Activated CD4-positive, alpha-beta T cell treated with anti-CD3 and anti-CD28 coated beads, Interleukin-2, amount 10 ng/mL, durations not matched to agents 24 days and 14 days (primary cell): ENCODE measurements at regions not wholly inside any gene's neighbourhood (a gene's known extent, or its start where the extent isn't known, plus 50 kb on each side); places are given as distances from the start of the nearest gene placed in this dataset.
"Not testable (repeated sequence)": the region's sequence is repeated elsewhere in the genome, so short reads cannot be mapped to it uniquely, and the experiment has no call there.

Experiments used
- DNase-seq: peaks from one replicate; pipeline ENCODE4 v3.0.0; 2022
- H3K27ac Mint-ChIP-seq: one replicate; pipeline ENCODE4 v1.8.0; 2022; ENCODE audit warnings: mild to moderate bottlenecking, mixed read lengths
- H3K27me3 Mint-ChIP-seq: one replicate; pipeline ENCODE4 v1.8.0; 2022; ENCODE audit warnings: mixed read lengths
- H3K36me3 Mint-ChIP-seq: one replicate; pipeline ENCODE4 v1.8.0; 2022; ENCODE audit warnings: low read depth, mild to moderate bottlenecking, mixed read lengths
- H3K4me1 Mint-ChIP-seq: one replicate; pipeline ENCODE4 v1.8.0; 2021; ENCODE audit warnings: mixed read lengths
- H3K4me3 Mint-ChIP-seq: one replicate; pipeline ENCODE4 v1.8.0; 2022; ENCODE audit warnings: mild to moderate bottlenecking, moderate library complexity, mixed read lengths
- H3K9me3 Mint-ChIP-seq: one replicate; pipeline ENCODE4 v1.8.0; 2021; ENCODE audit warnings: mixed read lengths
- intact Hi-C: fragments of 100-400 bp; cut with micrococcal nuclease; formaldehyde crosslinking; loops from one replicate; pipeline ENCODE4 v1.15.1; 2023

GRCh38 chr6:109255946-109256640 is 126.2 kb downstream of the CD164 start:
- intact Hi-C loops = no loop called here
- H3K9me3 Mint-ChIP-seq = peaks cover 5% of the 10 kb centered on the region
- H3K4me1 Mint-ChIP-seq = no peaks in the 10 kb centered on the region
- H3K27me3 Mint-ChIP-seq = peaks cover 4% of the 10 kb centered on the region
- no peaks in the 10 kb centered on the region for H3K36me3 Mint-ChIP-seq
- DNase-seq = no peak
- no peak overlapping the region for H3K4me3 Mint-ChIP-seq
- no peak overlapping the region for H3K27ac Mint-ChIP-seq

GRCh38 chr6:109255087-109255486 is 127.2 kb downstream of the CD164 start:
- peaks cover 4% of the 10 kb centered on the region for H3K27me3 Mint-ChIP-seq
- H3K9me3 Mint-ChIP-seq = peaks cover 5% of the 10 kb centered on the region
- DNase-seq = no peak
- no peak overlapping the region for H3K4me3 Mint-ChIP-seq
- no peaks in the 10 kb centered on the region for H3K4me1 Mint-ChIP-seq
- H3K36me3 Mint-ChIP-seq = no peaks in the 10 kb centered on the region
- H3K27ac Mint-ChIP-seq = no peak overlapping the region
- intact Hi-C loops = no loop called here

GRCh38 chr6:109253366-109253765 is 128.9 kb downstream of the CD164 start:
- Mint-ChIP-seq H3K4me1 (no peaks in the 10 kb centered on the region), H3K36me3 (no peaks in the 10 kb centered on the region)

GRCh38 chr6:109252261-109253041 is 129.8 kb downstream of the CD164 start:
- H3K4me1 Mint-ChIP-seq = no peaks in the 10 kb centered on the region
- H3K27ac Mint-ChIP-seq = no peak overlapping the region
- H3K36me3 Mint-ChIP-seq = no peaks in the 10 kb centered on the region
- intact Hi-C loops = no loop called here
- H3K9me3 Mint-ChIP-seq = peaks cover 5% of the 10 kb centered on the region
- peaks cover 4% of the 10 kb centered on the region for H3K27me3 Mint-ChIP-seq
- H3K4me3 Mint-ChIP-seq = no peak overlapping the region
- DNase-seq = no peak

More at GRCh38 chr6:109253366-109253765, 128.9 kb downstream of the CD164 start:
- Mint-ChIP-seq H3K27ac (no peak overlapping the region), H3K4me3 (no peak overlapping the region), H3K9me3 (peaks cover 5% of the 10 kb centered on the region), H3K27me3 (peaks cover 4% of the 10 kb centered on the region)
- no peak for DNase-seq
- intact Hi-C loops = no loop called here

GRCh38 chr6:109251839-109252238 is 130.4 kb downstream of the CD164 start:
- peaks cover 5% of the 10 kb centered on the region for H3K9me3 Mint-ChIP-seq
- H3K27me3 Mint-ChIP-seq = peaks cover 4% of the 10 kb centered on the region
- DNase-seq = no peak
- intact Hi-C loops = no loop called here
- H3K27ac Mint-ChIP-seq = no peak overlapping the region
- no peaks in the 10 kb centered on the region for H3K36me3 Mint-ChIP-seq
- no peak overlapping the region for H3K4me3 Mint-ChIP-seq
- no peaks in the 10 kb centered on the region for H3K4me1 Mint-ChIP-seq

GRCh38 chr6:109250544-109251156 is 131.6 kb downstream of the CD164 start:
- H3K36me3 Mint-ChIP-seq, intact Hi-C loops, H3K4me3 Mint-ChIP-seq, H3K27ac Mint-ChIP-seq, DNase-seq, H3K27me3 Mint-ChIP-seq, H3K9me3 Mint-ChIP-seq, H3K4me1 Mint-ChIP-seq: not testable (repeated sequence)

- H3K4me3 Mint-ChIP-seq = no peak overlapping the region
These were observed 138.1 kb downstream of the CD164 start for GRCh38 chr6:109243863-109244825.

GRCh38 chr6:109242925-109243324 is 139.3 kb downstream of the CD164 start:
- no peaks in the 10 kb centered on the region for H3K27me3 Mint-ChIP-seq
- intact Hi-C loops = no loop called here
- H3K4me3 Mint-ChIP-seq = no peak overlapping the region
- H3K36me3 Mint-ChIP-seq = no peaks in the 10 kb centered on the region
- peaks cover under 1% of the 10 kb centered on the region for H3K9me3 Mint-ChIP-seq
- H3K4me1 Mint-ChIP-seq = peaks cover 12% of the 10 kb centered on the region
- H3K27ac Mint-ChIP-seq = no peak overlapping the region
- no peak for DNase-seq

More at GRCh38 chr6:109243863-109244825, 138.1 kb downstream of the CD164 start:
- Mint-ChIP-seq H3K9me3 (no peaks in the 10 kb centered on the region), H3K27ac (no peak overlapping the region), H3K36me3 (no peaks in the 10 kb centered on the region), H3K27me3 (no peaks in the 10 kb centered on the region), H3K4me1 (peaks cover 12% of the 10 kb centered on the region)
- DNase-seq = no peak
- intact Hi-C loops = no loop called here

GRCh38 chr6:109242029-109242428 is 140.2 kb downstream of the CD164 start:
- H3K36me3 Mint-ChIP-seq = no peaks in the 10 kb centered on the region
- no peaks in the 10 kb centered on the region for H3K27me3 Mint-ChIP-seq
- no peak overlapping the region for H3K4me3 Mint-ChIP-seq
- H3K4me1 Mint-ChIP-seq = peaks cover 21% of the 10 kb centered on the region
- intact Hi-C loops = no loop called here
- no peak overlapping the region for H3K27ac Mint-ChIP-seq
- DNase-seq = no peak
- peaks cover 8% of the 10 kb centered on the region for H3K9me3 Mint-ChIP-seq

GRCh38 chr6:109241199-109241598 is 141.1 kb downstream of the CD164 start:
- H3K27me3 Mint-ChIP-seq = no peaks in the 10 kb centered on the region
- intact Hi-C loops = no loop called here
- peaks cover 28% of the 10 kb centered on the region for H3K4me1 Mint-ChIP-seq
- no peak overlapping the region for H3K4me3 Mint-ChIP-seq
- no peak for DNase-seq
- no peak overlapping the region for H3K27ac Mint-ChIP-seq
- H3K9me3 Mint-ChIP-seq = peaks cover 8% of the 10 kb centered on the region
- no peaks in the 10 kb centered on the region for H3K36me3 Mint-ChIP-seq

GRCh38 chr6:109240370-109241084 is 141.7 kb downstream of the CD164 start:
- H3K36me3 Mint-ChIP-seq = no peaks in the 10 kb centered on the region

GRCh38 chr6:109239651-109240321 is 142.5 kb downstream of the CD164 start:
- no peaks in the 10 kb centered on the region for H3K36me3 Mint-ChIP-seq
- intact Hi-C loops = loop anchor here (5.0 kb wide), 1 partner anchor 52 kb away; no protein-coding TSS in a partner anchor
- H3K9me3 Mint-ChIP-seq = peaks cover 8% of the 10 kb centered on the region

More at GRCh38 chr6:109240370-109241084, 141.7 kb downstream of the CD164 start:
- Mint-ChIP-seq H3K27me3 (no peaks in the 10 kb centered on the region), H3K27ac (no peak overlapping the region), H3K4me3 (no peak overlapping the region), H3K9me3 (peaks cover 8% of the 10 kb centered on the region), H3K4me1 (peaks cover 32% of the 10 kb centered on the region)
- DNase-seq = no peak
- intact Hi-C loops = no loop called here

More at GRCh38 chr6:109239651-109240321, 142.5 kb downstream of the CD164 start:
- DNase-seq = no peak
- no peak overlapping the region for H3K4me3 Mint-ChIP-seq
- H3K4me1 Mint-ChIP-seq = peaks cover 32% of the 10 kb centered on the region
- no peaks in the 10 kb centered on the region for H3K27me3 Mint-ChIP-seq
- no peak overlapping the region for H3K27ac Mint-ChIP-seq
